Fibroblast of lung (primary cell): ENCODE measurements at regions not wholly inside any gene's neighbourhood (a gene's known extent, or its start where the extent isn't known, plus 50 kb on each side); places are given as distances from the start of the nearest gene placed in this dataset.
"Not testable (repeated sequence)": the region's sequence is repeated elsewhere in the genome, so short reads cannot be mapped to it uniquely, and the experiment has no call there.

ENCODE experiments used
- DNase-seq, 2 donors: peaks; one replicate each; pipeline versions ENCODE4 v3.0.0 to v3.0.0-alpha.2; 2010; ENCODE audit warnings: low read depth in 2 of 2
- H2AFZ ChIP-seq: 2 replicates; pipeline ENCODE4 v1.5.1; 2012; ENCODE audit warnings: low read length, control low read depth, inconsistent platforms
- H3K27ac ChIP-seq: 2 replicates; pipeline ENCODE4 v1.5.1; 2011; ENCODE audit warnings: low read length, control low read depth; ENCODE audit not compliant: insufficient read depth
- H3K27me3 ChIP-seq: 2 replicates; pipeline ENCODE4 v1.5.1; 2011; ENCODE audit warnings: mild to moderate bottlenecking, low read length; ENCODE audit not compliant: control insufficient read depth, insufficient read depth
- H3K36me3 ChIP-seq: 2 replicates; pipeline ENCODE4 v1.5.1; 2011; ENCODE audit warnings: low read length; ENCODE audit not compliant: control insufficient read depth, insufficient read depth
- H3K4me1 ChIP-seq: 2 replicates; pipeline ENCODE4 v1.5.1; 2011; ENCODE audit warnings: low read length; ENCODE audit not compliant: control insufficient read depth, insufficient read depth; ENCODE audit errors: extremely low read depth
- H3K4me2 ChIP-seq: 2 replicates; pipeline ENCODE4 v1.5.1; 2011; ENCODE audit warnings: low read length, control low read depth; ENCODE audit not compliant: insufficient read depth; ENCODE audit errors: extremely low read depth
- H3K4me3 ChIP-seq, 4 experiments: fragments of 200-600 bp in 1 of 4; sonication (generic) in 1 of 4; replicated peaks in 1 of 4; 2 replicates each; pipeline ENCODE4 v1.5.1; 2011 to 2016; ENCODE audit warnings: low read length in 4 of 4, low read depth in 3 of 4, mild to moderate bottlenecking in 3 of 4, control low read depth in 2 of 4, inconsistent platforms in 1 of 4, mixed read lengths in 1 of 4; ENCODE audit not compliant: insufficient read depth in 1 of 4; ENCODE audit errors: control extremely low read depth in 1 of 4
- H3K79me2 ChIP-seq: 2 replicates; pipeline ENCODE4 v1.5.1; 2012; ENCODE audit warnings: mild to moderate bottlenecking, low read length, inconsistent platforms; ENCODE audit not compliant: control insufficient read depth, insufficient read depth
- H3K9ac ChIP-seq: 2 replicates; pipeline ENCODE4 v1.5.1; 2011; ENCODE audit warnings: mild to moderate bottlenecking, low read length, control low read depth; ENCODE audit not compliant: insufficient read depth
- H3K9me3 ChIP-seq: 2 replicates; pipeline ENCODE4 v1.5.1; 2012; ENCODE audit warnings: low read depth, low read length; ENCODE audit not compliant: control insufficient read depth, insufficient read depth
- H4K20me1 ChIP-seq: 2 replicates; pipeline ENCODE4 v1.5.1; 2011; ENCODE audit warnings: low read length; ENCODE audit not compliant: control insufficient read depth, insufficient read depth; ENCODE audit errors: extremely low read depth
- EZH2 ChIP-seq: IDR thresholded peaks from 2 replicates; pipeline ENCODE4 v1.5.1; 2012; ENCODE audit warnings: low read length, control low read depth, mild to moderate bottlenecking; ENCODE audit errors: missing control alignments
- TF ChIP-seq, protein P1 (sequence below), 2 donors: IDR thresholded peaks in 1 of 2; conservative IDR thresholded peaks in 1 of 2; 1 replicate in 1 of 2; 2 replicates in 1 of 2; pipeline ENCODE4 v1.5.1; 2011 to 2012; ENCODE audit warnings: low read length in 2 of 2, control low read depth in 1 of 2, inconsistent platforms in 1 of 2, low read depth in 1 of 2, mild to moderate bottlenecking in 1 of 2

DNA sequence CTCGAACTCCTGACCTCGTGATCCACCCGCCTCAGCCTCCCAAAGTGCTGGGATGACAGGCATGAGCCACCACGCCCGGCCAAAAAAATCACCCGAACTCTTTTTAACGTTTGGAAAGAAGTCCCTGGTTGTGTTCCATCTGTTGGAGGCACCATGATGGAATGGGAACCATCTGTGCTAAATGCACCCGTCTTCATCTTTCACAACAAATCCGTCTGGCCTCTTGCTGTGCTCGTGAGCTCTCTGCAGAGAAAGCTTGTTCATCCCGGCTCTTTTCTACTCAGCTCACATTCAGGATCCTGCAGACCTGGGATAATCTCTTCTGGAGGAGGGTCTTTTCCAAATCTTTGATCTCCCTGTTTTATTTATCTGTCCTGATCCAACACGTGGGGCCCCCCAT is 188.8 kb downstream of the CRLF2 start:
- Histone ChIP-seq H3K79me2 (no peaks in the 10 kb centered on the region), H3K9ac (no peak overlapping the region), H3K4me3 (no peak overlapping the region), H3K27ac (no peak overlapping the region), H3K4me2 (no peak overlapping the region), H3K27me3 (no peaks in the 10 kb centered on the region), H3K9me3 (no peaks in the 10 kb centered on the region), H2AFZ (no peak overlapping the region), H3K4me1 (no peaks in the 10 kb centered on the region), H3K36me3 (no peaks in the 10 kb centered on the region), H4K20me1 (no peaks in the 10 kb centered on the region)
- no peak for DNase-seq
- TF ChIP-seq, protein P1, sequence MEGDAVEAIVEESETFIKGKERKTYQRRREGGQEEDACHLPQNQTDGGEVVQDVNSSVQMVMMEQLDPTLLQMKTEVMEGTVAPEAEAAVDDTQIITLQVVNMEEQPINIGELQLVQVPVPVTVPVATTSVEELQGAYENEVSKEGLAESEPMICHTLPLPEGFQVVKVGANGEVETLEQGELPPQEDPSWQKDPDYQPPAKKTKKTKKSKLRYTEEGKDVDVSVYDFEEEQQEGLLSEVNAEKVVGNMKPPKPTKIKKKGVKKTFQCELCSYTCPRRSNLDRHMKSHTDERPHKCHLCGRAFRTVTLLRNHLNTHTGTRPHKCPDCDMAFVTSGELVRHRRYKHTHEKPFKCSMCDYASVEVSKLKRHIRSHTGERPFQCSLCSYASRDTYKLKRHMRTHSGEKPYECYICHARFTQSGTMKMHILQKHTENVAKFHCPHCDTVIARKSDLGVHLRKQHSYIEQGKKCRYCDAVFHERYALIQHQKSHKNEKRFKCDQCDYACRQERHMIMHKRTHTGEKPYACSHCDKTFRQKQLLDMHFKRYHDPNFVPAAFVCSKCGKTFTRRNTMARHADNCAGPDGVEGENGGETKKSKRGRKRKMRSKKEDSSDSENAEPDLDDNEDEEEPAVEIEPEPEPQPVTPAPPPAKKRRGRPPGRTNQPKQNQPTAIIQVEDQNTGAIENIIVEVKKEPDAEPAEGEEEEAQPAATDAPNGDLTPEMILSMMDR (conservative IDR thresholded peaks at IDR 0.05 in 1 of 2, IDR thresholded peaks at IDR 0.05 in 1 of 2; ENCODE audit: low read depth in 1 of 2, low read length in 2 of 2) = no peak
- TF ChIP-seq EZH2 = no peak

GRCh38 chrX:1021314-1021993 is 191.0 kb downstream of the CRLF2 start:
- not testable (repeated sequence) for H3K27ac ChIP-seq, H3K79me2 ChIP-seq, H3K4me1 ChIP-seq, H3K4me3 ChIP-seq, H3K9ac ChIP-seq, H2AFZ ChIP-seq, DNase-seq, H3K27me3 ChIP-seq, H3K4me2 ChIP-seq, H3K36me3 ChIP-seq, H4K20me1 ChIP-seq, H3K9me3 ChIP-seq

DNA sequence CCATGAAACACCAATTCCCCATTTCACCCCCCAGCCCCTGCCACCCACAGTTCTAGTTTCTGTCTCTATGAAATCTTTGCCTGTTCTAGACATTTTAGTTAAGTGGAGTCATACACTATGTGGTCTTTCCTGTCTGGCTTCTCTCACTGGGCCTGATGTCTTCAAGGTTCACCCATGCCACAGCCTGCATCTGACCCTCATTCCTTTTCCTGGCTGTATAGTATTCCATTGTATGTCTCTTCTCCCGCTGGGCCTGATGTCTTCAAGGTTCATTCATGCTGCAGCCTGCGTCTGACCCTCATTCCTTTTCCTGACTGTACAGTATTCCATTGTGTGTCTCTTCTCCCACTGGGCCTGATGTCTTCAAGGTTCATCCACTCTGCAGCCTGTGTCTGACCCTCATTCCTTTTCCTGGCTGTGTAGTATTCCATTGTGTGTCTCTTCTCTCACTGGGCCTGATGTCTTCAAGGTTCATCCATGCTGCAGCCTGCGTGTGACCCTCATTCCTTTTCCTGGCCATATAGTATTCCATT is 191.7 kb downstream of the CRLF2 start:
- no peak overlapping the region for H2AFZ ChIP-seq
- no peaks in the 10 kb centered on the region for H3K79me2 ChIP-seq
- H3K27ac ChIP-seq = no peak overlapping the region
- no peaks in the 10 kb centered on the region for H3K4me1 ChIP-seq
- no peak for DNase-seq
- no peaks in the 10 kb centered on the region for H3K36me3 ChIP-seq
- H3K9me3 ChIP-seq = no peaks in the 10 kb centered on the region
- no peak for TF ChIP-seq EZH2
- TF ChIP-seq, protein P1 (conservative IDR thresholded peaks at IDR 0.05 in 1 of 2, IDR thresholded peaks at IDR 0.05 in 1 of 2; ENCODE audit: low read depth in 1 of 2, low read length in 2 of 2) = no peak
- H4K20me1 ChIP-seq = no peaks in the 10 kb centered on the region
- no peaks in the 10 kb centered on the region for H3K27me3 ChIP-seq
- H3K4me2 ChIP-seq = no peak overlapping the region
- no peak overlapping the region for H3K9ac ChIP-seq
- H3K4me3 ChIP-seq = no peak overlapping the region

GRCh38 chrX:1016926-1017325 is 195.5 kb downstream of the CRLF2 start:
- DNase-seq, H3K9me3 ChIP-seq, H3K27me3 ChIP-seq, H3K27ac ChIP-seq, H3K4me3 ChIP-seq, H4K20me1 ChIP-seq, H3K4me1 ChIP-seq, H3K36me3 ChIP-seq, H3K9ac ChIP-seq, H3K79me2 ChIP-seq, H3K4me2 ChIP-seq, H2AFZ ChIP-seq: not testable (repeated sequence)

DNA sequence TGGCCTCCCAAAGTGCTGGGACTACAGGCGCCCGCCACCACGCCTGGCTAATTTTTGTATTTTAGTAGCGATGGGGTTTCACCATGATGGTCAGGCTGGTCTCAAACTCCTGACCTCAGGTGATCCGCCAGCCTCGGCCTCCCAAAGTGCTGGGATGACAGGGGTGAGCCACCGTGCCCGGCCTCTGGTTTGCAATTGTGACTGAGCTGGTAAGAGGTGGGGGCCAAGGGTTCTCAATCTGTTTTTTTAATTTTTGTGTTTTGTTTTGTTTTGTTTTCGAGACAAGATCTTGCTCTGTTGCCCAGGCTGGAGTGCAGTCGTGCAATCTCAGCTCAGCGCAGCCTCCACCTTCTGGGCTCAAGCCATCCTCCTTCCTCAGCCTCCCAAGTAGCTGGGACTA is 196.2 kb downstream of the CRLF2 start:
- not testable (repeated sequence) for H3K9me3 ChIP-seq, H3K9ac ChIP-seq, DNase-seq, H2AFZ ChIP-seq, H3K4me1 ChIP-seq, H3K4me3 ChIP-seq, H3K4me2 ChIP-seq, H3K36me3 ChIP-seq, H4K20me1 ChIP-seq, H3K27ac ChIP-seq, H3K27me3 ChIP-seq, H3K79me2 ChIP-seq
